ENCODE measurements at regions not wholly inside any gene's neighbourhood (a gene's known extent, or its start where the extent isn't known, plus 50 kb on each side); places are given as distances from the start of the nearest gene placed in this dataset.

- Mint-ChIP-seq H3K4me1 (ENCODE audit: low read depth) (no peaks in the 10 kb centered on the region), H3K27ac (no peak overlapping the region), H3K4me3 (no peak overlapping the region), H3K9me3 (peaks cover 30% of the 10 kb centered on the region), H3K36me3 (ENCODE audit: low read depth) (no peaks in the 10 kb centered on the region), H3K27me3 (ENCODE audit: insufficient read depth) (no peaks in the 10 kb centered on the region)
- DNase-seq: no peak
- TF ChIP-seq, protein P1, sequence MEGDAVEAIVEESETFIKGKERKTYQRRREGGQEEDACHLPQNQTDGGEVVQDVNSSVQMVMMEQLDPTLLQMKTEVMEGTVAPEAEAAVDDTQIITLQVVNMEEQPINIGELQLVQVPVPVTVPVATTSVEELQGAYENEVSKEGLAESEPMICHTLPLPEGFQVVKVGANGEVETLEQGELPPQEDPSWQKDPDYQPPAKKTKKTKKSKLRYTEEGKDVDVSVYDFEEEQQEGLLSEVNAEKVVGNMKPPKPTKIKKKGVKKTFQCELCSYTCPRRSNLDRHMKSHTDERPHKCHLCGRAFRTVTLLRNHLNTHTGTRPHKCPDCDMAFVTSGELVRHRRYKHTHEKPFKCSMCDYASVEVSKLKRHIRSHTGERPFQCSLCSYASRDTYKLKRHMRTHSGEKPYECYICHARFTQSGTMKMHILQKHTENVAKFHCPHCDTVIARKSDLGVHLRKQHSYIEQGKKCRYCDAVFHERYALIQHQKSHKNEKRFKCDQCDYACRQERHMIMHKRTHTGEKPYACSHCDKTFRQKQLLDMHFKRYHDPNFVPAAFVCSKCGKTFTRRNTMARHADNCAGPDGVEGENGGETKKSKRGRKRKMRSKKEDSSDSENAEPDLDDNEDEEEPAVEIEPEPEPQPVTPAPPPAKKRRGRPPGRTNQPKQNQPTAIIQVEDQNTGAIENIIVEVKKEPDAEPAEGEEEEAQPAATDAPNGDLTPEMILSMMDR (IDR thresholded peaks at IDR 0.05): no peak
These were observed 78.3 kb downstream of the MAFB start for GRCh38 chr20:40610730-40611129.

- H3K36me3 Mint-ChIP-seq (ENCODE audit: low read depth): no peaks in the 10 kb centered on the region; the same call in 1 of the 2 replicates
- TF ChIP-seq, protein P1 (IDR thresholded peaks at IDR 0.05): no peak
- H3K9me3 Mint-ChIP-seq: peaks cover 44% of the 10 kb centered on the region
These were observed 81.1 kb downstream of the MAFB start for GRCh38 chr20:40607927-40608326.

DNA sequence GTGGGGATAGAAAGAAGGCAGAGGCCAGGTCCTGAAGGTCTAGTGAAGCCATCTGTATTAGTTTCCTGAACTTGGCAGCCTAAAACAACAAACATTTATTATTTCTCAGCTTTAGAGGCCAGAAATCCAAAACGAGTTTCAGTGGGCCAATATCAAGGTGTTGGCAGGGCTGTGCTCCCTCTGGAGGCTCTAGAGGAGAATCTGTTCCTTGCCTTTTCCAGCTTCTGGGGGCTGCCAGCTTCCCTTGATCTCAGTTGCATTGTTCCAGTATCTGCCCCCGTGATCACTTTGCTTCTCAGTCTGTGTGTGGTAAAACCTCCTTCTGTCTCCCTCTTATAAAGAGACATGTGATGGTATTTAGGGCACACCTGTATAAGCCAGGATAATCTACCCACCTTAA is 82.4 kb downstream of the MAFB start:
- H3K4me3 Mint-ChIP-seq: no peak overlapping the region
- H3K36me3 Mint-ChIP-seq (ENCODE audit: low read depth): no peaks in the 10 kb centered on the region; the same call in 1 of the 2 replicates
- TF ChIP-seq, protein P1 (IDR thresholded peaks at IDR 0.05): no peak
- no peak for DNase-seq
- no peak overlapping the region for H3K27ac Mint-ChIP-seq
- peaks cover 53% of the 10 kb centered on the region for H3K9me3 Mint-ChIP-seq
- H3K4me1 Mint-ChIP-seq (ENCODE audit: low read depth): no peaks in the 10 kb centered on the region
- H3K27me3 Mint-ChIP-seq (ENCODE audit: insufficient read depth): no peaks in the 10 kb centered on the region

More at GRCh38 chr20:40607927-40608326, 81.1 kb downstream of the MAFB start:
- no peak overlapping the region for H3K4me3 Mint-ChIP-seq
- H3K27ac Mint-ChIP-seq: no peak overlapping the region
- no peaks in the 10 kb centered on the region for H3K4me1 Mint-ChIP-seq (ENCODE audit: low read depth)
- no peak for DNase-seq
- no peaks in the 10 kb centered on the region for H3K27me3 Mint-ChIP-seq (ENCODE audit: insufficient read depth)

DNA sequence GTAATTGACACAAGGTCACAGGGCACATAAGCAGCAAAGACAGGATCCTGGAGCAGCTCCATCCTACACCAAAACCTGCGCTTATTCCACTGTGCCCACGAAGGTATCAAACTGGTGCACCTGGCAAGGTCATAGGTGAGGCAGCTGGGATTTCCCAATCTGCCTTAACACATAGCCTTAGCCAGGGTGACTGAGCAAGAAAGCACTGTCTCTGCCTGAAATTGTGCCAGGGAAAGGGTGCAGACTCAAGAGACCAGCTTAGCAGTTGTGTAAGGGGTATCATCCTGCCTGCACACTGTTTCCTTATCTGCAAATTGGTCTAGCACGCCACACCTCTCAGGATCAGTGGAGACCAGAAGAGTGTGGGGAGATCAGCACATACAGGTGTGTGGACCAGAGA is 82.8 kb downstream of the MAFB start:
- TF ChIP-seq, protein P1 (IDR thresholded peaks at IDR 0.05): no peak
- DNase-seq: no peak
- Mint-ChIP-seq H3K9me3 (peaks cover 53% of the 10 kb centered on the region), H3K4me3 (no peak overlapping the region), H3K4me1 (ENCODE audit: low read depth) (no peaks in the 10 kb centered on the region), H3K36me3 (ENCODE audit: low read depth) (no peaks in the 10 kb centered on the region; the same call in 1 of the 2 replicates), H3K27me3 (ENCODE audit: insufficient read depth) (no peaks in the 10 kb centered on the region), H3K27ac (no peak overlapping the region)

DNA sequence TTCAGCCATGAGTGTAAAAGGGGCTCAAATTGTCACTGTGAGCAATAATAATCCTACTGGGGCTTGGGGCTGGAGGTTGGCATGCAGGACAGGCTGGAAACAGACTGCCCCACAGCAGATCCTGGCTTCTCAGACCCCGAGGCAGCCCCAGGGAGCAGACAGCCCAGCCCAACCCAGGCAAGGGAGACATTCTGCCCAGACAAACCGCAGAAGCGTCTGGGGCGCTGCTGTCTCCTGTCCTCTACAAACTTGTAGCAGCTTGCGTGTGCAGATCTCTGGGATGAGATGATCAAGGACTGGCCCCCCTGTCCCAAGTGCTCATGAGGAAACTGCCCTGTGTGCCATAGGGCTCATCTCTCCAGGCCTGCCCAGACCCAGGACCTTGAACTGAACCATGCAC is 84.6 kb downstream of the MAFB start:
- no peaks in the 10 kb centered on the region for H3K4me1 Mint-ChIP-seq (ENCODE audit: low read depth)
- TF ChIP-seq, protein P1 (IDR thresholded peaks at IDR 0.05): no peak
- H3K27me3 Mint-ChIP-seq (ENCODE audit: insufficient read depth): no peaks in the 10 kb centered on the region
- H3K36me3 Mint-ChIP-seq (ENCODE audit: low read depth): no peaks in the 10 kb centered on the region; the same call in 1 of the 2 replicates
- no peak for DNase-seq
- H3K4me3 Mint-ChIP-seq: no peak overlapping the region
- H3K27ac Mint-ChIP-seq: no peak overlapping the region
- H3K9me3 Mint-ChIP-seq: peaks cover 58% of the 10 kb centered on the region
